ENCODE measurements at regions not wholly inside any gene's neighbourhood (a gene's known extent, or its start where the extent isn't known, plus 50 kb on each side); places are given as distances from the start of the nearest gene placed in this dataset.

GRCh38 chr3:150346266-150346665 is 61.8 kb upstream of the TSC22D2 start:
- 86 to 87% methylated on average over 6 of the region's 6 CpGs for WGBS, 2 donors
- intact Hi-C loops (cut with DNase I): no loop called here
- no peak overlapping the region for H3K27ac ChIP-seq

GRCh38 chr3:150345021-150345538 is 63.0 kb upstream of the TSC22D2 start:
- intact Hi-C loops (cut with DNase I): no loop called here
- no peak for DNase-seq
- Histone ChIP-seq H3K4me1 (peaks cover 3 to 26% (median 16%) of the 10 kb centered on the region in 9 donors), H3K4me3 (no peak overlapping the region), H3K9me3 (no peaks in the 10 kb centered on the region), H3K27ac (no peak overlapping the region), H3K36me3 (no peaks in the 10 kb centered on the region), H3K27me3 (no peaks in the 10 kb centered on the region)
- 79 to 85% methylated on average over 10 of the region's 10 CpGs for WGBS, 2 donors
- no peak for ATAC-seq
- TF ChIP-seq CTCF (IDR thresholded peaks at IDR 0.05): no peak

More at GRCh38 chr3:150346266-150346665, 61.8 kb upstream of the TSC22D2 start:
- DNase-seq (no peak), ATAC-seq (no peak)
- no peaks in the 10 kb centered on the region for H3K27me3 ChIP-seq
- H3K4me1 ChIP-seq: peaks cover 3 to 34% (median 23%) of the 10 kb centered on the region in 9 donors
- H3K36me3 ChIP-seq: no peaks in the 10 kb centered on the region
- TF ChIP-seq CTCF (IDR thresholded peaks at IDR 0.05): no peak
- no peaks in the 10 kb centered on the region for H3K9me3 ChIP-seq
- no peak overlapping the region for H3K4me3 ChIP-seq

GRCh38 chr3:150344079-150344759 is 63.9 kb upstream of the TSC22D2 start:
- WGBS, 2 donors: 70 to 71% methylated on average over 8 of the region's 8 CpGs
- no peak for TF ChIP-seq CTCF (IDR thresholded peaks at IDR 0.05)
- Histone ChIP-seq H3K4me1 (peaks cover 3 to 18% (median 14%) of the 10 kb centered on the region in 9 donors), H3K36me3 (no peaks in the 10 kb centered on the region), H3K27ac (no peak overlapping the region), H3K27me3 (no peaks in the 10 kb centered on the region), H3K9me3 (no peaks in the 10 kb centered on the region), H3K4me3 (no peak overlapping the region)
- intact Hi-C loops (cut with DNase I): no loop called here
- ATAC-seq (no peak), DNase-seq (no peak)

GRCh38 chr3:150342896-150343467 is 65.1 kb upstream of the TSC22D2 start:
- TF ChIP-seq CTCF (IDR thresholded peaks at IDR 0.05): no peak
- intact Hi-C loops (cut with DNase I): no loop called here
- Histone ChIP-seq H3K4me3 (no peak overlapping the region), H3K4me1 (peaks cover 0 to 9% (median 4%) of the 10 kb centered on the region in 9 donors), H3K27ac (no peak overlapping the region), H3K9me3 (peaks cover 0 to 3% (median 0%) of the 10 kb centered on the region in 11 donors), H3K27me3 (no peaks in the 10 kb centered on the region), H3K36me3 (no peaks in the 10 kb centered on the region)
- no peak for DNase-seq
- WGBS, 2 donors: 83 to 86% methylated on average over 2 of the region's 2 CpGs
- ATAC-seq: no peak
